Activated CD4-positive, alpha-beta T cell treated with anti-CD3 and anti-CD28 coated beads, Interleukin-2, Interleukin-4, amounts not matched to agents 100 ng/mL and 50 ng/mL, durations not matched to agents 16 hours and 8 hours (primary cell): ENCODE measurements at regions not wholly inside any gene's neighbourhood (a gene's known extent, or its start where the extent isn't known, plus 50 kb on each side); places are given as distances from the start of the nearest gene placed in this dataset.
"Not testable (repeated sequence)": the region's sequence is repeated elsewhere in the genome, so short reads cannot be mapped to it uniquely, and the experiment has no call there.

Experiments
- DNase-seq: peaks from one replicate; pipeline ENCODE4 v3.0.0-alpha.2; 2020; ENCODE audit warnings: low spot score

GRCh38 chr10:107517811-107518210, 353.3 kb upstream of the SORCS1 start:
- DNase-seq: no peak

DNA sequence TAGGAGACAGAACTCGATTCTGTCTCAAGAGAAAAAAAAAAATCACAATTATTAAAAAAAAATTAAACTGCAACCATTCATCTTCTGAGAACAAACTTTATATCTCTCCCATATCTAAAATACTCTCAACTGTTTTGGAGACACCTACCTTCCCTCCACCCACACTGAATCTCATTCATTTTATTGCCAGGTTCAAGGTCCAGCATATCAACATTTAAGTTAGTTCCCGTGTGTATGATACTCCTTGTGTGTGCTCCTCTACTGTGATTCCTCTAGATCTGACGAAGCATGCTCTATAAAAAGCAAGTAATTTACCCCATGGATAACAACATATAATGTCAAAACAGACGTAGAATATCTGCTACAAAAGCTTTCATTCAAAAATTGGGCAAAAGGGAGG, 351.8 kb upstream of the SORCS1 start:
- no peak for DNase-seq

- not testable (repeated sequence) for DNase-seq
These were observed 339.5 kb upstream of the SORCS1 start for GRCh38 chr10:107504011-107504410.

GRCh38 chr10:107502229-107502985, 337.9 kb upstream of the SORCS1 start:
- no peak for DNase-seq

DNA sequence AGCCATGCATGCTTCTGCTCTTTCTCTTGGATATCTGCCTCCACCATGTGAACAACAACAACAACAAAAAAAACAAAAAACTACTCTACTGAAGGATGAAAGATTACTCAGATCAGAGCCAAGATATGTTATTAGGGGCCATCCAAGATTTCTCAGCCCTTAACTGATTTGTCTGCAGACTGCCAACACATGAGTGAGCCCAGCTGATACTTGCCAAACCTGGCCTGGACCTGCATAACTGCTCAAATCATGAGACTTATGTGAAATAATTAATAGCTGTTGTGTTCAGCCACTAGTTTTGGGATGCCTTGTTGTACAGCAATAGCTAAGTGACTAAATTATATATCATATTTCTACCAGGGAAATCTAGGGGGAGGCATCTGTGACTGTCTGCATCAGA, 334.5 kb upstream of the SORCS1 start:
- no peak for DNase-seq

- no peak for DNase-seq
These were observed 332.5 kb upstream of the SORCS1 start for GRCh38 chr10:107497024-107497423.

DNA sequence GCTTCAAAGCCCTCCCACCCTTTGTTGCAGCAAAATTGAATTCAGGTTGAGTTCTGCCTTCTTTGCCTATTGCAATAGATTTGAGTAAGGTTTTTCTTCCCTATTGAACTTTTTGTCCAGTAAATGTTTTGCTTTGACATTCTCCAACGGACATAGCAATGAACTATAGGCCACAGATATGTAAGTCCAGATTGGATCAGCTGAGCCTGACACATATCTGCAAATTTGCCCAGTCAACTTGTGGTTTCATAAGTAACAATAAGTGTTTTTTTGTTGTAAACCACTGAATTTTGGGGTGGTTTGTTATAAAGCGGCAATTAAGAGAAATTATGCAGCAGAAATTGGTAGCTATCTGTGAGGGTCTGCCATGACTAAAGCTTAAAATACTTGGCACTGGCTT, 332.1 kb upstream of the SORCS1 start:
- DNase-seq: no peak

- no peak for DNase-seq
These were observed 327.9 kb upstream of the SORCS1 start for GRCh38 chr10:107492389-107492788.

DNA sequence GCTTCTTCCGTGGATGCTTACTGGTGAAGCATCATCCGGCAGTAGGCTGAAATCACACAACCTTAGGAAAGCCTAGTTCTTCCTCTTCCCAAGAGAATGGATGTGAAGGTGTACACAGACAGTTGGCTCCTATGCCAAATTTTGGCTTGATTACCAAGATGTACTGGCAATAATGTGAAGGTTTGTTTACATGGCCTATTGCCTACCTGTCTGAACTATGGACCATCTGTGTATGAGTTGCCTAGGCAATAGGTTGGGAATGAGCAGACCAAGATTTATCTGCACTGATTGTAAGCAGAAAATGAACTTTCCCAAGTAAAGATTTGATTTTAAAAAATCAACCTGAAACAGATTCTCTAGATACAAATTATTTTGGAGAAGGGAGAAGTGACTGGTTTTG, 325.9 kb upstream of the SORCS1 start:
- no peak for DNase-seq

DNA sequence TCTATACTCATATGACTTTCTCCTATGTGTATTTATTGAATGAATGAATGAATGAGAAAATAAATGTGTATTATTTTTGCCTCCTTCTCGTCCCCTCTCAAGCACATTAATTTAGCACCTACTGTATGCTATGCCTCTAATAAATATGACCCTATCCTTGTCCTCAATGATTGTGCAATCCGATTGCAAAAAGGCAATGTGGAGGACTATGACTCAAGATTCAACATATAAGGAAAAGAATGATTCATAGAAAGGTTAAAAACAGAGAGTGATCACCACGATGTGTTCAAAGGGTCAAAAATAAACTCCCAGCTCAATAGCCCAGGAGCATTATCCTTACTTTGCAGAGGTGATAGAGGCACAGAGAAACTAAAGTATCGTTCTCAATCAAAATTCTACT, 322.8 kb upstream of the SORCS1 start:
- DNase-seq: no peak

- no peak for DNase-seq
These were observed 320.5 kb upstream of the SORCS1 start for GRCh38 chr10:107485019-107485418.

DNA sequence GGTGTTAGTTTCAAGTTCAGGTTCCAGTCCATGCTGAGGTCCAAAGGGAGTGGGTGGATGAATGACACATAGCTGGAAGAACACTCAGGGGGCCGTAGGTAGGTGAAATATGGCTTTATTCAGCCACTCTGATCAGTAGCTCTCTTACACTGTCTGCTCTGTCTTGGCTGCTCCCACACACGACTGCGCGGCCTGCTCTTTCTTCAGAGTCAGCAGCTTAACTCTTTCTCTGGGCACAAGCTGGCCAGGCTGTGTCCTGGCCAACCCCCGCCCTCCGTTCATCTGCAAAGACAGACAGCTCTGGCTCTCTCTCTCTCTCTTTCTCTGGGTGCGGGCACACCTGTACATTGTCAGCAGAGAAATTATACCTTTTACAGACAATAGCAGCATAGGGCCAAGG, 317.4 kb upstream of the SORCS1 start:
- no peak for DNase-seq

DNA sequence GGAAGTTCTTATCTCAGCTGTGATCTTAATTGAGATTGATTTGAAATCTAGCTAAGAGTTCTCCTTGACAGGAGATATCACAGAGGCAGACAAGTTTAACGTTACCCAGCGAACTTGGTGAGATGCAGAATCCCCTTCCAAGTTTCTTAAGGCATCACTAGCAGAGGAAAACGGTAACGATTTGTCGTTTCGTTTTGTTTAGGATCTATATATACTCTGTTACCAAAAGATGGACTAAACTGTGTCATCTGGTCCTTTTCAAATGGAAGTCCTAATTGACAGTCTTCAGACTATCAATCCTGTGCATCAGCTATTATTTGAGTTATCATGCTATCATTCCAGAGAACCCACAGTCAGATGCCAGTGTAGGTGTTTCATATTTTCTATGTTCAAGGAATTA, 316.7 kb upstream of the SORCS1 start:
- no peak for DNase-seq

DNA sequence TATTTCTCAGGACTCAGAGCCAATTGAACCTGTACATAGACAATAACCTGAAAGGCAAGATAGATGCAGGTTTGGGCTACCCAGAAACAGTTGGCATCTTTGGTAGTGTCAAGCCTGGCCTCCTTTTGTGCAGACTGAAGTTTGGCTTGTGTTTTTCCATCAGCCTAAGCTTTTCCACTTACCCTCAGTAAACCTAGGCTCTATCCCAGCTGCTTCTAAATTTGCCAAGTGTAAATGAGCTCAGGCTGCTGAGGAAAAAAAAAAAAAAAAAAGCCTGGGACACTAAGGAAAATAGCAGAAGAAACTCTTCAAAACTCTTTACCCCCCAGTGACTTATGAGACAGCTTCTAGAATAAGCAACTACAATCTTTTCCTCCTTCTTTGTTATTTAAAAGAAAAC, 316.3 kb upstream of the SORCS1 start:
- no peak for DNase-seq

DNA sequence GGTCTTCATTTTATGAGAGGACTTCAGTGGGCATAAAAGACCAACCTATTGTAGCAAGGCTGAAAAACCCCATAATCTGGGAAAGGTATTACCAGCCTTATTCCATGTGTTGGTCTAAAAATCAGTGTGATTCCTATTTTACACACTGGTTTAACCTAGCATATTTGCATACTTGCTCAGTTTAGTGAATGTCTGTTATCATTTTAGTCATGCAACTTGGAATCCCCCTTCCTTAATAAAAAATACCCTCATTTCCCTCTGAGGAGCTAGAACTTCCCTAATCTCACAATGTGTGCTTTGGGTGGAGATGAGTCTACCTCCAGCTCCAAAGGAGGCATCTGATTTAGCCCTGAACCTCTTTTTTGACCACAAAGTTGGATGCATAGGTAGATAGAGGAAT, 312.8 kb upstream of the SORCS1 start:
- DNase-seq: no peak

DNA sequence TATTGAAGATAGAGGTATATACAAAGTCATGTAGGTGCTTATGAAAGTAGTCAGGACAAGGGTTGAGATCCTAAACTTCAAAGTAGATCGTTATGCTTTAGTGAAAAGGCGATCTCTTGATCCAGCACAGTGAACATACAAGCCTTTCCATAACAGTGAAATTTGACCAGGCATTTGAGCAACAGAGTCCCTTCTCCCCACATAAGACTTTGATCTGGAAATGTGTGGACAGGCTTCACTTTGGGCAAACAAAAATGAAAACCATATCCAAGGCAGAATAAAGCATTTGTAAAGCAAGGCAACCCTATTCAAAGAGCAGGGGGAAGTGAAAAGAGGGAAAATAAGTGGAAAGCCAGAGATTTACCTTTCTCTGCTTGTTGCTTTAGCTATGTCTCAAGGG, 311.9 kb upstream of the SORCS1 start:
- no peak for DNase-seq

- DNase-seq: no peak
These were observed 310.1 kb upstream of the SORCS1 start for GRCh38 chr10:107474650-107475049.

DNA sequence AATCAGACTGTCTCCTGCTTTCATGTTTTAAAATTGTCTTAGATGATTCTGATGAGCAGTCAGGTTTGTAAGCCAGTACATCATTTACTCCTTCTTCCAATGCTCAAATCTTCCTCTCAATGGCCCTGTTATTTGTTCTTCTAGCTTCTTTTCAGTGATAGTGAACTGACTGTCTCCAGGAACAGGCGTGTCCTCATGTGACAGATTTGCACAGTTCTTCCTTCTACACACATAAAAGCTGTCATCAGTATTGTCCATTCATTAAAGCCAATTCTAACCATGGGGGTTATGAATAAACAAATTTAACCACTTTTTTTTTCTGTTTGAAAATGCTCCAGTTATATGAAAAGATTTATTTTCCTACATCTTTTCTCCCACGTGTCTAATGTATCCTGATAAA, 308.7 kb upstream of the SORCS1 start:
- no peak for DNase-seq

- DNase-seq: no peak
These were observed 307.4 kb upstream of the SORCS1 start for GRCh38 chr10:107471911-107472310.

DNA sequence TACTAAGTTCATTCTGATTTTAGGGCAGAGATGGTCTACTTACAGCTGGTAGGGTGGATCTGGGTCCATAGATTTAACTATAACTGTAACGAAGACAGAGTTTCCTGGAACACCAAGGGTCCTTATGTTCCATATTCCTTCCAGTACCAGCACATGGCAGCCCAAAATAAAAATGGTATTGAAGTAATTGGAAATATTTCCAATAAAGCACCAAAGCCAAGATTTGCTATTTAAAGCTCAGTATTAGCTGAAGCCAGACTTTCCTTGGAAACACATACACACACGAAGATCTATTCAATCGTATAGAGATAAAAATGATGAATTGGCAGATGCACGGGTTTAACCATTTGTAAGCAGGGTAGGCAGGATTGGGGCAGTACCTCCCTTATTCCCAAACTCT, 289.1 kb upstream of the SORCS1 start:
- no peak for DNase-seq

DNA sequence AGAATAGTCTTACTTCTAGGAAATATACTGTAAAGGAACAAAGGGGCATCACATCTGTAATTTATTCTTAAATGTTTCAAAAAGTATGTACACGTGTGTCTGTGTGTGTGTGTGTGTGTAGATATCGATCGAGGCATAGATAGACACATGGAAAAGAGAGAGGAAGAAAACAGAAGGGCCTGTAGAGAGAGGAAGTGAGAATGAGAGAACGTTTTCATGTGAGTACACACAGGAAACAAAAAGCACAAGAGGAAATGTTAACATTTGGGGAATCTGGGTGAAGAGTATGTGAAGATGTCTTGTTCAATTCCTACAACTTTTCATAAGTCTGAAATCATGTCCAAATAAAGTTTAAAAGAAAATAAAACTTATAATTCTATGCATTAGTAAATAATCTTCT, 286.5 kb upstream of the SORCS1 start:
- no peak for DNase-seq

GRCh38 chr10:107450056-107450455, 285.6 kb upstream of the SORCS1 start:
- no peak for DNase-seq

DNA sequence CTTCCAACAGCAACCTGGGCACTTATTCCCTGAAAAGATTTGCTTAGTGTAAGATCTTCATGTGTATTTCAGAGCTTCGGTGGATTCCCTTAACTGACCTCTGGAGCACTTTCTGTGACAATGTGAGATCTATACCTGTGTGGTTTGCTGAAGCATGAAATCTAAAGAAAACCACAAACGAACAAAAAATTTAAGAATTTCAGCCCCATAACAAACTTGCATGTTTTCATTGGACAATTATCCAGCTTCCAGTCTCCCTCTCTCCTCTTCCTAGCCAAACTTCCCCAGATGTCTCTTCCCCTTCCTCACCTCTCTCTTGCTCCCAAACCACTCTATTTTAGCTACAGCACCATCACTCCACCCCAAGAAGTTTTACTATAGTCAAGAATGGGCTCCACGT, 279.9 kb upstream of the SORCS1 start:
- no peak for DNase-seq

DNA sequence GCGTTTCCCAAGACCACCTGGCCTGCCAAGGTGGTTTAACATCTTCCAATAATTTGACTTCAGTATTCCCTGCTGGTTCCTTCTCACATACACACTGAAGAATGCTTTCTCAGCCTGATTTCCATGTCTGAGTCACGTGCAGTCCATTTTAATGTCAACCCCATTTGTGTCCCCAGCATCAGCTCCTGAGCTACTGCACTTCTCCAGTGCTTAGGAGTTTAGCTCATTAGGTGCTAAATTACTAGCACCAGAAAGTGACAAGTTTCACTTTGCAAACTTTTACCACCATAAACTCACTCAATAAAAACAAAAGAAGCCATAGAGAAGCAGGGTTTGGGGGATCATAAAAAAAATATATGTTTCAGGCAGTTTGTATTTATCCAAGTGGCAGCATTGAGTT, 279.3 kb upstream of the SORCS1 start:
- DNase-seq: no peak

DNA sequence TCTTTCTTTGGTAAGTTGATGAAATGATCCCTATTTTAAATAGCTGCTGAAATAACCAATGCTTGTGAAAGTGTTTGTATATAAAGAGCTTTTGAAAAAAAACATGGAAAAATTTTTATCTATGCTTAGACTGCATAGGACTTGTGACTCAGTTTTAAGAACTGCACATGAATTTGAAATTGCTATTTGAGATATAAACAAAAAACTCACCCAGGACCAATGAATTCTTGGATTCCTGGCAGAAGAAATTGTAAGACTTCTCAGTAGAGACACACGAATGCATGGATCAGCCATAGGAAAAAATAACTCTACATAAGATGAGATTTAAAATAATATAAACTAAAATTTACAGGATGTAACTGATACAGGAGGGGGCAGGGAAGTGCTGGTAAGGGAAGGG, 278.8 kb upstream of the SORCS1 start:
- no peak for DNase-seq
